Activated effector memory CD4-positive, alpha-beta T cell treated with anti-CD3 and anti-CD28 coated beads, Interleukin-2, amount 50 U/mL, for 16 hours (primary cell): ENCODE measurements at regions not wholly inside any gene's neighbourhood (a gene's known extent, or its start where the extent isn't known, plus 50 kb on each side); places are given as distances from the start of the nearest gene placed in this dataset.
"Not testable (repeated sequence)": the region's sequence is repeated elsewhere in the genome, so short reads cannot be mapped to it uniquely, and the experiment has no call there.

Experiments used
- DNase-seq: peaks from one replicate; pipeline ENCODE4 v3.0.0-alpha.2; 2020

GRCh38 chr7:19623676-19624075 is 85.2 kb downstream of the POLR1F start:
- DNase-seq, result no peak

DNA sequence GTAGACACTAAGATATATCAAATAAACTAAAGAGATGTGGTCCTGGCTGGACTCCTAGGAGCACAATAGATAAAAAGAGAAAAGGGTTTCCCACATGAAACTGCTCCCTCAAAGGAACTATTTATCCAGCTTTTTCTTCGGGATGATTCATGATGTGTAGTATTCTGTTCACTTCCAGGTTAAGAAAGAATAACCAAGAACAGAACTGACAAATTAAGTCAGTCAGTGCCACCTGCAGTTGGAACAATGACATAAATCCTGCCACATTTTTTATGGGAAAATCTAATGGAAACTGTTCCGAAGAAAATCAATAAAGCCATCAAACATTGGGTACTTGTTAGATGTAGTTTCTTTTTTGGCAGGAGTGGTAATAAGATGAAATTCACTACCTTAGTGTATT is 87.1 kb downstream of the POLR1F start:
- no peak for DNase-seq

- no peak for DNase-seq
Measured at GRCh38 chr7:19620470-19620869, 88.4 kb downstream of the POLR1F start.

GRCh38 chr7:19619122-19619521 is 89.7 kb downstream of the POLR1F start:
- DNase-seq, result no peak

- no peak for DNase-seq
Measured at GRCh38 chr7:19617901-19618300, 90.9 kb downstream of the POLR1F start.

- DNase-seq, result no peak
Measured at GRCh38 chr7:19610194-19610943, 98.5 kb downstream of the POLR1F start.

DNA sequence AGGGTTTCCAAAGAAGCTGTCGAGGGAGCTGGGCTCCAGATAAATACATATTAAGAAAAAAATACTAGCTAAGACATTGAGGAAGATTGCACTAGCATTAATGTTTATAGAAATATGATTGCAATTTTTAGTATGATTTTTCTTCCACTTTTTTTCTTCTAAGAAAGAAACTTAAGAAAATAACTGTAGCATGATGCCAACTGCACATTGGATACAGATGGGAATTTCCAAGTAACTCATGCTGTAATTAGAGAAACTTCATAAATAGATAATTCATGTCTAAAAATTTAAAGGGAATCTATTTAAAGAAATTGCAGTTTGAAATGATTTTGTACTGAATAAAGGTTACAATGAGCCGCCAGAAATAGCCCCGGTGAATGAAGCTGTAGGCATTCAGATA is 119.4 kb downstream of the POLR1F start:
- DNase-seq, result no peak

DNA sequence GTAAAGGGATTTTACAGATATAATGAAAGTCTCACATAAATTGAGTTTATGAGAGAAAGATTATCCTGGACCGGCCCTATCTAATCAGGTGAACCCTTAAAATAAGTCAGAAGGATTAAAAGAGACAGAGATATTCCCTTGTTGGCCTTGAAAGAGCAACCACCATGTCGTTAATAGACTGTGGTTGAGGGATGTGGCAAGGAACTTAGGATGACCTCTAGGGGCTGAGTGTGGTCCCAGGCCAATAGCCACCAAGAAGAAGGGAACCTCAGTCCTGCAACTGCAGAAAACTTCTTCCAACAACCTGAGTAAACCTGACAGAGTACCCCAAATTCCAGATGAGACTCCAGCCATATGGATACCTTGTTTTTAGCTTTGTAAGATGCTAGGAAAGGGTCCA is 121.5 kb downstream of the POLR1F start:
- DNase-seq, result no peak

- no peak for DNase-seq
Measured at GRCh38 chr7:19585761-19586160, 123.1 kb downstream of the POLR1F start.

DNA sequence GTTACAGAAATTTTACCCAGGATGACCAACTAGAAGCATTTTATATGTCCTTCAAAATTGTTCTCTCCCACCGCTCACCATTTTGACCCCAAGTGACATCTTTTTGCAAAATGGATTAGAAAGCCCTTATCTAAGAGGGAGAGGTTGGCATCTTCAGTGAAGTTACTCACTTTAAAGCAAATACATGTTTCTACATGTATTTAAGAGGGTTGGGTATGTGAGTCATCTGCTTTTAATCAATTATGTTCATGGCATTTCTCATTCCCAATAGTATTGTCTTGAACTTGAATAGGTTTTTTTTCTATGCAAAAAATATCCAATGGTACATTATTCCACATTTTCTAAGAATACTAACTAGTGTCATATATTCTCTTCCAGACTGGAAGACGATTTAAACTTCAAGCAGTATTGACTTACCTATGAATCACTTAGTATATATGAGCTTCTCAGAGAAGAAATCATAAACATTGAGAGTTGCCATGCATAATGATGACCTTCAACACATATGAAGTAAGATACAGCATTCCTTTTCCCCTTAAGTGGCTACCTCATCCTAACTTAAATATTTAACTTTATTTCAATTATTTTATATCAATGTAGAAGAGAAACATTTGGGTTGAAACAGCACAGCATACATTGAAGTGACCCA is 132.8 kb downstream of the POLR1F start:
- DNase-seq, result no peak

DNA sequence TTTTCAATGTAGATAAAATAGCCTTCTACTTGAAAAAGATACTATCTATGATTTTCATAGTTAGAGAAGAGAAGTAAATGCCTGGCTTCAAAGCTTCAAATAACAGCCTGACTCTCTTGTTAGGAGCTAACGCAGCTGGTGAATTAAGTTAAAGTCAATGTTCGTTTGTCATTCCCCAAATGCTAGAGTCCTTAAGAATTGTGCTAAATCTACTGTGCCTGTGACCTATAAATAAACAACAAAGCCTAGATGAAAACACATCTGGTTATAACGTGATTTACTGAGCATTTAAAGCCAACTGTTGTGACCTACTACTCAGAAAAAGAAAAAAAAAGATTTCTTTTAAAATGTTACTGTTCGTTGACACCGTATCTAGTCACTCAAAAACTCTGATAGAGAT is 134.7 kb downstream of the POLR1F start:
- DNase-seq, result no peak

- no peak for DNase-seq
Measured at GRCh38 chr7:19572566-19572965, 136.3 kb downstream of the POLR1F start.

DNA sequence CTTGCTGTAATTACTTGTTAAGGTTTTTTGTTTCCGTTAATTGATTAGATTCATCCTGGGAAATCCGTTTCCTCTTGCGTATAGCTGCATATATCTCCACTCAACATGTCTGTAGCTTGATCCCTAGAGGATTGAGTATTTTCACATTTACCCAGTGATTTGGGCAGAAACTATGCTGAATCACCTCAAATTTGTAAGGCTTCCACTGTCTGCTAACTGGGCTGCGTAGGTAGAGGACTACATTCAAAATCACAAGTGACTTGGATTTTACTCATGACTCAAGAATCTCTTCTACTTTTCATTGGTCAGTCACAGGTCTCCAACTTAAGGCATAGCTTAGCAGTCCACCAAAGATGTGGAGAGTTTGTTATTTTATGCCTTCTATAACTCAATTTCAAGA is 141.8 kb downstream of the POLR1F start:
- DNase-seq, result no peak

- DNase-seq, result no peak
Measured at GRCh38 chr7:19565602-19566001, 143.2 kb downstream of the POLR1F start.

DNA sequence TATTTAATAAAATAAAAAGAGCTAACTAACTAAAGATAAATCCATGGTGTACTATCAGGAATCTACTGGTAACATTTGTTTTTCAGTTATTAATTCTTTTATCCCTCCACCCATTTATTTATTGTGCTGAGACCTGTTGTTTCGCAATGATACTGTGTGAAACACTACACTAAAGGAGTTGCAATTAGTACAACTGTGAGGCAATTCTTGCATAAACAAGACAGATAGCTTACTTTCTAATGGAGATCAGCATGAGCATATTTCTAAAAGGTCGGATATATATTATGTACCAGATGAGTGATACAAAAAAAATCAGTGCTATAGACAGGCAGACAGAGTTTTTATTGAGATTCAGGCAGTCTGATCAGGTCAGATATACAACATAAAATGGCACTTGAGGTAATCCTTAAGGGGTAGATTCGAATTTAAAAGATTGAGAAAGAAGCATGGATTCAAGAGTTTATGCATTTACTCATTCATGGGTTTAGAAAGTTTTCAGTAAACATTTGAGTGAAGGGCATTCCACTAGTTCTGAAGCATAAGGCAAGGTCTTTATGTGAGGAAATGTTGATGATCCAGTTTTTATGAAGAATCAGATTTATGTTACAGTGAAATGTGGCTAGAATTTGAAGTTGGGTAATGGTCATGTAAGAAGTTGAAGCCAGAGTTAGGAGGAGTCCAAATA is 147.6 kb downstream of the POLR1F start:
- no peak for DNase-seq

DNA sequence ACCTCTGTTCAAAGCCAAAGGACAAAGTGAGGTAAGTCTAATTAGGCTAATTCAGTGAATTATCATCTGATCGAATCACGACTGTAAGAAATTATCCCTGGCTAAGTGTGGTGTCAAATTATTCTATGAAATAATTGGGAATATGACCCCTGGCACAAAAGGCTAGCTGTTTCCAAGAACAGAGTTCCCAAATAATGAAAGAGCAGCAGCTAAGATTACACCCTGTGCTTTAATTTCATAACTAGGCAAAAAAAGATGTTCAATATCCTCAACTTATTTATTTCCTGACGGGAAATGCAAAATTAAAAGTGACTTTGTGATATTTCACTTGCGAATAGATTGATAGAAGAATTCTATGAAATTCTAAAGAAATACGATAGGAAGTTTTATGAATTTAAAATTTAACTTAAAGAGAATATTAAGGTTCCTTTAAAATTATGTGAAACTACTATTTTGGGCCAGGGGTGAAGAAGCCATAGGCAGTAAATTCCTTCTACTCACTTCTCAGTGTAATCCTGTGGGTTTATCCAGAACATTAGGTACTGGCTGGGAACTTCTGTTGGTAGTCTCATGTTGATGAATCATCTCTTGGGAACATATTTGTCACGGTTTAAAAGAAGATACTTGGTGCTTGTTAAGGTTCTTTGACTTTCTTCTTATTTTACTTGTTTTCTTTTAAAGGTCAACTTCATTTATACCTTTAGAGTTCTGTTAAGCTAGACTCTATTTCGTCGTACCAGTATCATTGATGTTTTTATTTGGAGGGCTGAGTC is 148.5 kb downstream of the POLR1F start:
- DNase-seq, result no peak

DNA sequence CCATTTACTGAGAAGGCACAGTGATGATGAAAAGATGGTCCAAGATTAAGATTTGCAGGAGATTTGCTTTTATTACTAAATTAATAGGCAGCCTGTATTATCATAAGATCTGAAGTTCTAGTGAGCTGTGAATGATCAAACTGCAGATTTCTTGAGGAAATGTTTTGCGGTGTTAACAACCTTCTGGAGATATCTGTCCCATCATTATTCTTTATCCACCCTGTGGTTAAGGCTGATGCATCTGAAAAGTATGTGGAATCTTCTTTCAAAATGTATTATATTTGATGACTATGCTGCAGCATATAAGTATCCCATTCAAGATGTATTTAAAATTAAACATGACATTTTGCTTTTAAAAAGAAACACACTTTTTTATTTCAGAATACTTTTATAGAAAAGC is 150.3 kb downstream of the POLR1F start:
- no peak for DNase-seq

GRCh38 chr7:19557726-19558465 is 150.9 kb downstream of the POLR1F start:
- DNase-seq, result no peak

DNA sequence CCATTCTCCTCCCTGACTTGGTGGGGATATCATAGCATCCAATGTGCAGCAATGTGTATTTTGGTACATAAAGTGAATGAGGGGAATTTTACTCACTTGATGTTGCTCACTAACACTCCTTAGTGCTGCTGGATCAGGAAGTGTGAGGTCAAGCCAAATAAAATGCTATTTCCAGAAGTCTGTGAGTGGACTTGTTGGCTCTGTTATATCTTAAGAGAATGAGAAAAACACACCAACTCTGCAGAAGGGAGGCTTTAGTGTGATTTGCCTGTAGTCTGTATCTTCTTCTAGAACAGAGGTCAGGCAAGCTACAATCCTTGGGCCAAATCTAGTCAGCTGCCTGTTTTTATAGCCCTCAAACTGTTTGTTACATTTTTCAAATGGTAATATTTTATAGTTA is 154.3 kb downstream of the POLR1F start:
- no peak for DNase-seq

DNA sequence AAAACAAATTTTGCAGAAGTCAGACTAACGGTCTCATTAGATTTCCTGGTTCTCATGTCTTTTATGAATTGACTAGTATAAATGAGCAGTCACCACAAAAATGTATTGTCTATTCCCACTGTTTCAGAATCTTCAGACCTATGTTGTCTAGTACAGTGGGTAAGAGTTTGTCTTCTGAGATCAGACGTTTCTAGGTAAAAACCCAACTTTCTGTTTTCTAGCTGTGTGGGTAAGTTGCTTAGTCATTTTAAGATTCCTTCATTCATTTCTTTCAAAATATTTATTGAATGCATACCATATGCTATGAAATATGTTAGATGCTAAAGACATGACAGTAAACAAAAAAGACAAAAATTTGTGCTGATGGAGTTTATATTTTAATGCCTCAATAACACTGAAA is 156.3 kb downstream of the POLR1F start:
- DNase-seq, result no peak

GRCh38 chr7:19549246-19549645 is 159.6 kb downstream of the POLR1F start:
- DNase-seq, result not testable (repeated sequence)

DNA sequence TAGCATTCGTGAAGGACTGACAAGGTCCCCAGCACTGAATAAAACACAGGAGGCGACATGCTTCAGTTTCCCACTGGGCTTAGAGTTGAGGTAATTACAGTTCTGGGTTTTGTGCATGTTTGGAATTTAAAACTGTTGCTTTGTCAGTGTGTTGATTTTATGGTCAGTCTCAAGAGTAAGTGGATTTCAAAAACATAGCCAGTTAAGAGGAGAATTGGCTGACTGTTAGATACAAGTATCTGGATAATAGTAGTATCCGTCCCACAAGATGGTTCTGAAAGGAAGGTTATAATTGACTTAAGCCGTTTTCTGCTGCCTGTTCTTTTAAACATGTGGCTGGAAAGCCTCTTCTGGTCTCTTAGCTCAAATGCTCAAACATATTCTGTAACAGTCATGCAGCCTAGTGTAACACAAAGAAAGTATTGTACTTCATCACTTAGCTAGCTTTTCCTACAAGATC is 170.9 kb downstream of the POLR1F start:
- DNase-seq, result no peak

GRCh38 chr7:19533266-19533665 is 175.6 kb downstream of the POLR1F start:
- no peak for DNase-seq
